ENCODE measurements at regions not wholly inside any gene's neighbourhood (a gene's known extent, or its start where the extent isn't known, plus 50 kb on each side); places are given as distances from the start of the nearest gene placed in this dataset.

GRCh38 chr2:34143149-34143548, 544.0 kb upstream of the FAM98A start:
- TF ChIP-seq CTCF (conservative IDR thresholded peaks at IDR 0.05; ENCODE audit: low read depth, low read length) (no peak), EZH2 (IDR thresholded peaks at IDR 0.05; ENCODE audit: low read length, unreplicated experiment) (no peak)
